HG03565 (cell line): ENCODE measurements at regions not wholly inside any gene's neighbourhood (a gene's known extent, or its start where the extent isn't known, plus 50 kb on each side); places are given as distances from the start of the nearest gene placed in this dataset.
"Not testable (repeated sequence)": the region's sequence is repeated elsewhere in the genome, so short reads cannot be mapped to it uniquely, and the experiment has no call there.

Experiments
- ATAC-seq: cut with Tn5 transposase; IDR thresholded peaks from one replicate; pipeline ENCODE4 v1.9.1; 2021; ENCODE audit warnings: mild to moderate bottlenecking, moderate library complexity; ENCODE audit not compliant: unreplicated experiment

DNA sequence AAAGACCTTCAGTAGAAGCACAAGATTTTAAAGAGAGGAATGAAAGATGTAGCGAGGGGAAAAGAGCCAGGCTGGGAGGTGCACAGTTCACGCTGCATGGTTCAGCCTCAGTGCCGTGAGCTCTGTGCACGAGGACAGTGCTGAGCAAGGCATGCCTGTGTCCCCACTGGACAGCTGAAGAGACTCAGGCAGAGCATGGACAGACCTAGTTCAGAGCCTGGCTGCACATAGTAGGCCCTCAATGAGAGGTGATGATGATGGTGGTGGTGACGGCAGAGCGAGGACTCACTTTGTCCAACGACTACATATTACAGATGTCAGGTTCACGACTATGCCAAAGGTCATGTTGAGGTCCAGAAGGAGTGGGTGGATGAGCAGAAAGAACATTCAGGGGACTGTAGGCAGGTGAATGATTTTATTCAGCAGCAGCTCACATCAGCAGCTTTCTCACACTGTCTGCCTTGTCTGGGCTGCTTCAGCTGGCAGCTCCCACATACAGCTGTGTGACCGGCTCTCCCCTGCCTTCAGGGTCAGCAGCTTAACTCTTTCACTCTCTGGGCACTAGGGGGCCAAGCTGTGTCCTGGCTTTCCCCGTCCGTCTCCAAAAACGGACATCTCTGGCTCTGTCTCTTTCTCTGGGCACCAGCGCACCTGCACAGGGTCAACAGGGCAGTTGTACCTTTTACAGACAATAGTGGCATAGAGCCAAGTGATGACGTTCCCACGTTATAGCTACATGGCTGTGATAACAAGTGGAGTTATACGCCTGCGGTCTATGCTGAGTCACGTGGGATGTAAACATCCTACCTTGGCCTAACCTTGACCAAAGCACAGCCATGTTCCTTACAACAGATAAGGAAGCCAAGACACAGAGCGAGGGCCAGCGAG, 83.4 kb upstream of the KCNK12 start:
- ATAC-seq: no peak

DNA sequence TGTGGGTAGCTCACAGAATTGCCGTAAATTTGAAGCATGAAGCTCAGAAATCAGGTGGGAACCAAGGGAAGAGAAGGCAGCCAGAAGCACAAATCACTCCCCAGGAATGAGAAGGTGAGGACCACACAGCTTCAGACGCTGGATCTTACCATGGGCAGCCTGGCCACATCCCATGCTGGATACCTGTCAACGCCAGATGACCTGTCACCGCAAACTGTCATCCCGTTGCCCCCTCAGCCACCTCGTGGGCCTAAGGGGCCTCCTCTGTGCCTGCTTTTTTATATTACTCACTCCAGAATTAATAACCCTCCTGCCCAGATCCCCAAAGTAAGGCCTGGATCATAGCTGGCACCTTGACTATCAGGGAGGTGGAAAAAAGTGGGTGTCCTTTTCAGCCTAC, 82.3 kb upstream of the KCNK12 start:
- no peak for ATAC-seq

DNA sequence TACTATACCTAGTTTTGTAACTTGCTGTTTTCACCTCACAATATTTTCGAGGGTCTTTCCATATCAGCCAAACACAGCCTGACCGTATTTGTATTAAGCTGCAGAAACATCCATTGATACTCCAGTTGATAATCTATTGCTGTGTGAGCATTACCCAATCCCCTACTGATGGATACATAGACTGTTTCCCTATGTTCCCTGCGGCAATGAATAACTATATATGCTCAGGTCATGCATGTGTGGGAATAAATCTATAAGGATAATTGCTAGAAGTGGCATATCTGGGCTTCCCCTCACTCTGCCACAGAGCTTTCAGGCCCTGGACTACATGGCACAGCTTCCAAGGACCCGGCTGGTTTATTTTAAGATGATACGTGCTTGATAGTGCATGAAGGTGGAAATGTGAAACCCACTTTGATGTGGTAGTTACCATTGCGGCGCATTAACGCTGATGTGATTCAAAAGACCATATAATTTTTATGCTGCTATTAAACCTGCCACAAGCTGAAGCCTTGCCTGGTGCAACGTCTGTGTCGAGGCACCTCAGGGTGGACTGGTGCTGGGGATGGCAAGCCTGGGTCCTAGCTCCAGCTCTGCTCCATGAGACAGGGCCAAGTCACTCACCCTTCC, 81.4 kb upstream of the KCNK12 start:
- ATAC-seq: no peak

DNA sequence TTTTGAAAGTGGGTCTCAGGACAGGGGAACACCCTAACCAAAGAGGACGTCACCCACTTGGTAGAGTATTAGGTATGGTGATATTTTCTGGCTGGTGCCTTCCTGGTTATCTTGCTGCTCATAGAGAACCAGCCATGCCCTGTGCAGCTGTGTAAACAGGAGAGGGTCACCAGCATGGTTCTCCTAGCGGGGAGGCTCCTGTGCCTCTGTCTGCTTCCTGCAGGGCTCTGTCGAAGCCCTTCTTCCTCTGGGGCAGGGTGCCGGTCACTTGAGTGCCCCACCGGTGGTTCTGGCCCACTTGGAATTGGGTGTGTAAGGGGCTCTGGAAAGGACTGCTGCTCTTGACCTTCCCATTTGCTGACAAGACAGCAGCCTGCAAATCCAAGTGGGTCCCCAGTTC, 80.5 kb upstream of the KCNK12 start:
- no peak for ATAC-seq

DNA sequence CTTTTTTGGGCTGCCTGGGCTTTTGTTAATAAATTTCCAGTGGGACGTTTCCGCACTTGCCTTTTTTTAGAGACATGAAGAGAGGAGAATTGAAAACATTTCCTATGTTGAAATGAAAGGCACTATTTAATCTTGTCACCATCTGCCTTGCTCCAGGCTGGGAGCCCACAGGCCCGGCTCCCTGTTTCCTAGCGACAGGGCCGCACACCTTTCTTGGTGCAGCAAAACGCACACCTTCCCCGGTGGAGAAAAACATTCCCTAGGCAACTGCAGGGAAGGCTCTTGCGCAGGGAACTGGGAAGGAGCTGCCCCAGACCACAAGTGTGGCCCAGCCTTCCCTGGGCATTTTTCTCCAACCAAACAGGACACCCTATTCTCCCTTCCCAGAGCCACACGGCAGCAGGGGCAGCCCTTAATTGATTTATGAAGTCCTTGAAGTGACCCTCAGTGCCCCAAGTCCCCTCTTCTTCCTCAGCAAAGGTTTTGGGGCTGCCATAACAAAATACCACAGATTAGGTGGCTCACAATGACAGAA, 79.3 kb upstream of the KCNK12 start:
- no peak for ATAC-seq

DNA sequence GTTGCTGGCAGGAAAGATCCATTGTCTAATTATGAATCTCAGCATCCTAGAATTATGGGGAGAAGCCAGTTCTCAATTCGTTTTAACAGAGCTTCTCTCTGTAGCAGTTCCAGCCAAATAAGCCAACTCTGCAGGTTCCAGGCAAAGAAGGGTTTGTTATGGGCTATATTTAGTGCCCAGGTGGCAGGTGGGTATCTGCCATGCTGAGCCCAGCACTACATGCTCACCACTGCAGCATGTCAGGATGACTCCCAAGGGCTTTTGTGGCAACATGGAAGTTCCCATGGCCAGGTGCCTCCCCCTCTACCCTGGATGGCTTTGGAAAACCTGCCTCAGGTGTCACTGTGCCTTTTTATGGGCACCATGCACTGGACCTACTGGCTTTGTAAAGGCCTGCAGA, 74.5 kb upstream of the KCNK12 start:
- ATAC-seq: no peak

DNA sequence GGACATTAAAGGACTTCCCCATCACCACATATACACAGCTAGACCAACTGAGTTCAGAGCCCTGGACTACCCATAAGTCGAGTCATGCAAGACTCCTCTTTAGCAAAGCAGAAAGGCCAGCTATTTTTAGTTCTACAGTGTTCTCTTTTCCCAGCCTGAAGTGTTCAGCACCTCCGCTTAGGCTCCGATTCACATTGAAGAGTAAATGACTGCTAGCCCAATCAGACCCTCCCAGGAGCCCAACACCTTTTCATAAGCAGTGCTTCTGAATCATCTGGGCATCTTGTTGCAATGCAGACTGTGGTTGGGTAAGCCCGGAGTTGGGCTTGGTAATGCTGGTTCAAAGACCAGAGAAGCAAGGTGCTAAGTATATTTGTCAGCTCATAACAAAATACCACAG, 73.6 kb upstream of the KCNK12 start:
- ATAC-seq: no peak

DNA sequence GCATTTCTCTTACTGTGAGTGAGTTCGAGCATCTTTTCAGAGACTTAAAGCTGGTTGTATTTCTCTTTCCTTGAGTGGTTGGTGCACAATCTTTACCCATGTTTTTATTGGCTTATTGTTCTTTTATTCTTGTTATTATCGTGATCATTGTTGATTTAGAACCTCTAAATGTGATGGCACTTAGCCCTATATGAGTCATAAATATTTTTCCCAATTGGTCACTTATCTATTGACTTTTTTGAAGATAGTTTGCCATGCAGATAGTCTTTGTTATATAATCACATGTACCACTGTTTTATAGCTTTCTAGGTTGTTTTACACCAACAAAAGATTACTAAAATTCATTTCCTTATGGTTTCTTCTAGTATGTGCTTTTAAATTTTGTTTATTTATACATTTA, 70.6 kb upstream of the KCNK12 start:
- ATAC-seq: no peak

DNA sequence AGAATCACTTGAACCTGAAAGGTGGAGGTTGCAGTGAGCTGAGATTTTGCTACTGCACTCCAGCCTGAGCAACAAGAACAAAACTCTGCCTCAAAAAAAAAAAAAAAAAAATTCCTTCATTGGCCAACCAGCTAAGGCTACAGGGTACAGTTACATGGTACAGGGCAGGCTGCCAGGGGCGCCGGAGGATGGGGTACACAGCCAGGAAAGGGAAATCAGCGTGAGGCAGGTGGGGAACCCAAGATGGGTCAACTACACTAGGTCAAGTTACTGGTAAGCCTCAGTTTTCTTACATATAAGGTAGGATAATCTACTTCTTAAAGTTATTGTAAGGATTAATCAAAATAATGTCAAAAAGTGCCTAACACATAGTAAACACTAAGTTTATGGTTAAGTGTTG, 69.6 kb upstream of the KCNK12 start:
- no peak for ATAC-seq

DNA sequence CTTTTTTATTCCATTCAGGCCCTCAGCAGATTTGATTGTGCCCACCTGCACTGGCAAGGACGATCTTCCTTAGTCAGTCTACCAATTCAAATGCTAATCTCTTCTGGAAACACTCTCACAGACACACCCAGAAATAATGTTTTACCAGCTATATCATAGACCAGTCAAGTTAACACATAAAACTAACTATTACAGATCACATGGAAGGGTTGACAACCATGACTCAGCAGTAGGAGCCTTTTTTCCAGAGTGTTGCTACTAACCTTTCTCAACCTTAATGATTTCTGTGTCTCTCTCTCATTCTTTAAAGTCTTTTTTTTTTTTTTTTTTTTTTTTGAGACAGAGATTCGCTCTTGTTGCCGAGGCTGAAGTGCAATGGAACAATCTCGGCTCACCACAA, 68.7 kb upstream of the KCNK12 start:
- no peak for ATAC-seq

DNA sequence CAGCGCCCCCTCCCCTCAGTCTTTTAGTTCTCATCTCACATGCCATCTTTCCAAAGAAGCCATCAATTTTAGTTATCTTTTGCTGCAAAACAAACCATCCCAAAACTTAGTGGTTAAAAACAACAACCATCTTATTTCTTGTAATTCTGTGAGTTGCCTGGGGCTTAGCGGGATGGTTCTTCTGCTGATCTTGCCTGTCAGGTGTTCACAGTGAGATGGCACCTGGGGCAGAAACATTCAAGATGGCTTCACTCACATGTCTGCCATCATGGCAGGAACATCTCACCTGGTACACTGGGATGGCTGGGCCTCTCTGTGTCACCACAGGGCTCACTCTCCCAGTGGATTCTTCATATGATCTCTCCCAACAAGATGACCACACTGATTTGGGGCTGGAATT, 67.6 kb upstream of the KCNK12 start:
- ATAC-seq: no peak

DNA sequence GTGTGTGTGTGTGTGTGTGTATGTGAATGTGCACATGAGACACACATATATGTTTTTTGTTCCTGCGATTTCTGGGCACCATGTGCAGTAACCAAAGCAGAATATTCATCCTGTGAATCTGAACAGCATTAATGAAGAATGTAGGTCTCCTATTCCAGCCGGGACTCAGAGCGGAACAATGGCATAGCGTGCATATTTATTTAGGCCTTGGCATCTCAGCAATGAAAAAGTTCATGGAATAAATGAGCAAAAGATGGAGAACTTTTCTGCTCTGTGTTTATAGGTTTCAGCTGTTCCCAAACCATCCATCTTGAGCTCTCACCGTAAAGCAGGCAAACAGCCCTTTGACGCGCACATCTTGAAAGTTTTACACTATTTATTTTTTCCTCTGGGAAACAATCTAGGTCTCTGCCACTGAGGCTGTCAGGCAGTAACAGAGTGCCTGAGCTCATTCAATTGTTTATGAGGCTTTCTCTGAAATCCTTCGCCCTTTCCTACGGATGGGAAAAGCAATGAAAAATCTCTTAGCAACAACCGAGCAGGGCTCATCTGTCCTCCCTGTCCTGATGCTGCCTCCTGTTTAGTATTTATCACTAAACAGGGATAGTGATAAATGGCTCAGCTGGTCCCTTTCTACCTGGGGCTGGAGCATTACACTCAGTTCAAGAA, 65.9 kb upstream of the KCNK12 start:
- ATAC-seq: no peak

DNA sequence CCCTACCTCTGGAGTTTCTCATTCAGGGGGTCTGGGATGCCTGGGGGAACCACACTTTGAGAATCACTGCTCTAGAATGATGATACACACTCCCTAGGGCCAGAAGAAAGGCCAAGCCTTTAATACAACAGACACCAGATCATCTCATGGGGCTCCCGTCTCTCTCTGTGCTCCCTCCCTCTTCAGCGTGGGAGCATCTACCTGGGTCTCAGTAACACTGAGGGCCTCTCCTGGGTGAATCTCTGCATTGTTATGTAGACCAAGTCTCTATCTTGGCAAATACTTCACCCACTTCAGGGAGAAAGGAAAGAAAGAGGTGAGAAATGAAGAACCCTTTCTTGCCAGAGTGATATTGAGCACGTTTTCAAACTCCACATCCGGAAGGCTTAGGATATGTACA, 65.4 kb upstream of the KCNK12 start:
- no peak for ATAC-seq

DNA sequence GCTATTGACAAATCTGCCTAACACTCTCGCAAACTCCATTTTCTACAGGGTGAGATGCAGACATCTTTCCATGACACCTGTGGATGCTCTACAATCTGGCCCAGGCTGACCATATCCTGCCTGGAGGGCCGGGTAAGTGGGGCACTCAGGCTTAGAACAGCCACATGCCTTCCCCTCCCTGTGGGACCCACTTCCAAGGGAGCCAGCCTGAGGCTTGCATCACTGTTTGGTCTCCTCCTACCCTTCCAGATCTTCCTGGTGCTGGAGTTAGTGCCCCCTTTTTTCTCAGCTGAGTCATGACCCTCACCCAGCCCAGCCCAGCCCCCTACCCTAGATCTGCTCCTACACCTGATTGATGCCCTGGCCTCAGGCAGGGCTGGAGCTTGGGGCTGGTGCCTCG, 62.0 kb upstream of the KCNK12 start:
- ATAC-seq: no peak

DNA sequence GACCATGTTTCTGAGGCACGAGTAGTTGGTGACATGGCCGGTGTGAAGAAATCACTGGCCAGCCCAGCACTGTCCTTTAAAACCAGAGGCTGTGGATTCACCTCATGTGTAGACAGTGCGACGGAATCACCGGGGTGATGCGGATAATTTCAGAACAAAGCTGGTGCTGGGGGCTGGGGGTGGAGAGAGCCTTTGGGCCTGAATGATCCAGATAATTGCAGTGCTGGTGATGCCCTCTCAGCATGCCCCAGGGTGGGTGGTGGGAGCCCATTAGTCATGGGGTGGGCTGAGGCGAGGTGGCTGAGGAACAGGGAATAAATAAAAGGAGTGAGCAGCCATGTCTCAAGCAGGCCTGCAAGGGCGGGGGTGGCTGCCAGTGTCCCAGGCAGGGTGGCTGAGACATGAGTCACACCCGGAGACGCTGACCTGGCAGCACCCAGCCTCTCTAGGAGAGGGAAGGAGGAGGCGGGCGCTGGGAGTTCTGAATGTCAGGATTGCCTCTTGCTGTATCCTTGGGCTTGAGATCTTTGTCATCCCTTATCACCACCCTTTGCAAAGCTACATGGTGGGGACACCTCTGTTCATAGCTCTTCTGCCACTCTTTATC, 61.1 kb upstream of the KCNK12 start:
- no peak for ATAC-seq

DNA sequence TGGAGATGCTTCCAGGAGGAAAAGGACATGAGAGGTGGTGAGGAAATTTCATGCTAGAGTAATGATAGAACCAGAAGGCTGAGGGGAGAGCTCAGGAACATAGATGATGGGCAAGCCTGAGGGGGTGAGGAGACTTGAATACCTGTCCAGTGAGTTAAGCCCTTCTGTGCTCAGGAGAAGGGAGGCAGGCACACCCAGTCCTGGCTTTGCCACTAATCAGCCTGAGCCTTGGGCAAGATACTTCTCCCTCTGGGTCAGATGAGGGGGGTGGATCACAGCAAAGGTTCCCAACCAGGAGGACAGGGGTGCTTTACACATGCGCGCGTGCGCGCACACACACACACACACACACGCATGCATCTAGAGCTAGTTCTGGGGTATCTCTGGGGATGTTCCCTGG, 60.5 kb upstream of the KCNK12 start:
- ATAC-seq: no peak

DNA sequence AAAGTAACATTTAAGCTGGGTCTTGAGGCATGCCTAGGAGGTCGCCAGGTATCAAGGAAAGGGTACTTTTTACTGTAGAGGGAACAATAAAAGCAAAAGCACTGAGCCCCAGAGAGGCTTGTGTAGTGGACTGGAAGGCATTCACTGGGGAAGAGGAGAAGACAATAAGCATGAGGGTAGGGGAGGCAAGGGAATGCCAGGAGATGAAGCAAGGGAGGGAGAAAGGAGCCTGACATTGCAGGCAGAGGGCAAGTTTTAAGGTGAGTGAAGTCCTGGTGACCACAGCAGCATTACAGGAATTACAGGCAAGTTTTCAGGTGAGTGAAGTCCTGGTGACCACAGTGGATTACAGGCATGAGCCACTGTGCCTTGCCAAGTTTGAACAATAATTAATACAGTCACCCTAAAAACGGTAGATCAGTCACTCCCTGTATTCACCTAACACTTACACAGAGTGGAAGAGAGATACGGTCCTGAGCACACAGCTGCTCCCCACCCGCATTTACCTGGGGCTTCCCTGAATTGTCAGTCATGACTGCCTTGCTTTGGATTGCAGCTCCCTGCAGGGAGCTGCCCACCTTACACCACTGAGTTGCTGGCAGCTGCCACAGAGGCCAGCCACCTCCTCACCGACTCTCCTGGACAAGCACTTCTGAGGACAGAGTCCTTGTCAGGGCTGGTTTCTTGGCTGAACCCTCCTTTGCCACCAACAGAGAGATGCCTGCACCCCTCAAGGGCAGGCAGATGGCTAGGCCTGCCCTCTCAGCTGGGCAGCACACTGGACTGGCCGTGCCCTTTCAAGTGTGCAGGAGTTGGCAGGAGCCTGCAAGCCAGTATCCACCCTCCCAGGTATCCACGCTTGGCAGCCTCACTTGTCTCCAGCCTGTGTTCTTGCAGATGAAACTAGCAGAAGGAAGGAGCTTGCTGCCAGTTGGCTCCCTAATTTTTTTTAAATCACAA, 59.0 kb upstream of the KCNK12 start:
- ATAC-seq: no peak

DNA sequence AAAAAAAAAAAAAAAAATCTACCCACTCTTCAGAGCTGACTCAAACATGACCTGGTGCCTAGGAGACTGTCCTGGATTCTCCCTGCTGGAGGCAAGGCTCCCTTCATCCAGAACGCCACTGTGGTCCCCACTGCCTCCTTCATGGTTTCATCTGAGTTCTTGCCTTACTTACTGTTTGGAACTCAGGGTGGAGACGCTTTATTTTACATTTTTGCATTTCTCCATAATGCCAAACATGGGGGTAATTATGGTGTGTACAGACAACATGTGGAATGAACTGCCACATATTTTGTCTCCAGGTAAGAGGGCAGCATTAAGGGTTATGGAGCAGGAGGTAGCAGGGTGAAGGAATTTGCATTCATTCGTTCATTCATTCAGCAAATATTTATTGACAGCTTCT, 58.1 kb upstream of the KCNK12 start:
- ATAC-seq: no peak

DNA sequence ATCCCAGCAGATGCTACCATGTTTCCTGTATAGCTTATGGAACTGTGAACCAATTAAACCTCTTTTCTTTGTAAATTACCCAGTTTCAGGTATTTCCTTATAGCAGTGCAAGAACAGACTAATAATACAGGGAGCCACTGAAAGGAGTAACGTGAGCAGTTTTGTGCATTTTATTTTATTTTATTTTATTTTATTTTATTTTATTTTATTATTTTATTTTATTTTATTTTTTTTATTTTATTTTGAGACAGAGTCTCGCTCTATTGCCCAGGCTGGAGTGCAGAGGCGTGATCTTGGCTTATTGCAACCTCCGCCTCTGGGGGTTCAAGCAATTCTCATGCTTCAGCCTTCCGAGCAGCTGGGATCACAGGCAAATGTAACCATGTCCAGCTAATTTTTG, 55.9 kb upstream of the KCNK12 start:
- no peak for ATAC-seq

DNA sequence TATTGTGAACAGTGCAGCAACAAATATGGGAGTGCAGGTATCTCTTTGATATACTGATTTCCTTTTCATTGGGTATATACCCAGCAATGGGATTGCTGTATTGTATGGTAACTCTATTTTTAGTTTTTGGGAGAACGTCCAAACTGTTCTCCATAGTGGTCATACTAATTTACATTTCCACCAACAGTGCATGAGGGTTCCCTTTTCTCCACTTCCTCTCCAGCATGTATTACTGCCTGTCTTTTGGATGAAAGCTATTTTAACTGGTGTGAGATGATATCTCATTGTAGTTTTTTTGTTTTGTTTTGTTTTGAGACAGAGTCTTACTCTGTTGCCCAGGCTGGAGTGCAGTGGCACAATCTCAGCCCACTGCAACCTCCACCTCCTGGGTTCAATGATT, 52.4 kb upstream of the KCNK12 start:
- not testable (repeated sequence) for ATAC-seq
